Osteocyte (in vitro differentiated cells): ENCODE measurements at regions not wholly inside any gene's neighbourhood (a gene's known extent, or its start where the extent isn't known, plus 50 kb on each side); places are given as distances from the start of the nearest gene placed in this dataset.

ENCODE experiments used
- DNase-seq: peaks from one replicate; pipeline ENCODE4 v3.0.0; 2021; ENCODE audit warnings: mixed read lengths; ENCODE audit not compliant: unreplicated experiment; ENCODE audit errors: extremely low spot score
- H3K27ac Mint-ChIP-seq: one replicate; pipeline ENCODE4 v1.8.0; 2021; ENCODE audit warnings: mild to moderate bottlenecking, mixed read lengths; ENCODE audit not compliant: unreplicated experiment
- H3K27me3 Mint-ChIP-seq: one replicate; pipeline ENCODE4 v1.8.0; 2021; ENCODE audit warnings: mixed read lengths; ENCODE audit not compliant: unreplicated experiment
- H3K36me3 Mint-ChIP-seq: one replicate; pipeline ENCODE4 v1.8.0; 2021; ENCODE audit warnings: mixed read lengths; ENCODE audit not compliant: unreplicated experiment
- H3K4me1 Mint-ChIP-seq: one replicate; pipeline ENCODE4 v1.8.0; 2021; ENCODE audit warnings: mixed read lengths; ENCODE audit not compliant: unreplicated experiment
- H3K4me3 Mint-ChIP-seq: one replicate; pipeline ENCODE4 v1.8.0; 2021; ENCODE audit warnings: mild to moderate bottlenecking, moderate library complexity, mixed read lengths; ENCODE audit not compliant: unreplicated experiment
- H3K9me3 Mint-ChIP-seq: one replicate; pipeline ENCODE4 v1.8.0; 2021; ENCODE audit warnings: mixed read lengths; ENCODE audit not compliant: unreplicated experiment
- TF ChIP-seq, protein P1 (sequence below): fragments of 200-600 bp; sonication (generic); IDR thresholded peaks from 2 replicates; pipeline ENCODE4 v1.5.0; 2021; ENCODE audit warnings: antibody characterized with exemption, mild to moderate bottlenecking, moderate library complexity

DNA sequence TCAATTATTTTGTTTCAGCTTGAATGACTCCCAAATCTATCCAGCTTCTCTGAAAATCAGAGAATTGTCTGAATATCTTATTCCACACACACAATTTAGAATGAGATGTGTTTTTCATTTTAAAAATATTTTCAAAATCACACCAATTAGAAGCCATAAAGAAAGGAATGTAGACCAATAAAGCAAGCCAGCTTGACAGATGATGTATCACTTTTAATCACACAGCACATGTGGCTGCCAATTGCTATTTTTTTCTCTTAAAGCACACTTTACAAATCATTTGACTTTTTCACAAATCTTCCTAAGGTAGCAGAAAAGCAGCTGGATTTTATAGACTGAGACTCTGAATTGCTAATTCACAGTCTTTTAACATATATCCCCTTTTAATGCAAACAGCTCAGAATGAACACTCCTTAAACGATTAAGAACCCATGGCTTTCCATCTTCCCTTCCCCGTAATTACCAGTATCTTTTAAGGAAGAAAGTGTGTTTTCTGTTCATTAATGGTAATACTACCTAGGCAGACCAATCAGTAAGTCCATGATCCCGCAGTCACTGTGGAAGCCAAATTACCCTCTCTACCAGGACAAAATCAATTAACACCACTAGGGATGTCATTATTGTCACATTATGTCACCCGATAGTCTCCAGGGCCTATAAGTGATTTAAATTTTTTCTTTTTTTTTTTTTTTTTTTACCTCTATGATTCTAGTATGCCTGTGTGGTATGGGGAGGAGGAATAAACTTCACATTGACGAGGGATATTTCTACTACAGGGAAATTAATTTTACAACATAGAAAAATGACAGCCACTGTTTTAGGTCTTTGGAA, 250.0 kb upstream of the VEPH1 start:
- TF ChIP-seq, protein P1, sequence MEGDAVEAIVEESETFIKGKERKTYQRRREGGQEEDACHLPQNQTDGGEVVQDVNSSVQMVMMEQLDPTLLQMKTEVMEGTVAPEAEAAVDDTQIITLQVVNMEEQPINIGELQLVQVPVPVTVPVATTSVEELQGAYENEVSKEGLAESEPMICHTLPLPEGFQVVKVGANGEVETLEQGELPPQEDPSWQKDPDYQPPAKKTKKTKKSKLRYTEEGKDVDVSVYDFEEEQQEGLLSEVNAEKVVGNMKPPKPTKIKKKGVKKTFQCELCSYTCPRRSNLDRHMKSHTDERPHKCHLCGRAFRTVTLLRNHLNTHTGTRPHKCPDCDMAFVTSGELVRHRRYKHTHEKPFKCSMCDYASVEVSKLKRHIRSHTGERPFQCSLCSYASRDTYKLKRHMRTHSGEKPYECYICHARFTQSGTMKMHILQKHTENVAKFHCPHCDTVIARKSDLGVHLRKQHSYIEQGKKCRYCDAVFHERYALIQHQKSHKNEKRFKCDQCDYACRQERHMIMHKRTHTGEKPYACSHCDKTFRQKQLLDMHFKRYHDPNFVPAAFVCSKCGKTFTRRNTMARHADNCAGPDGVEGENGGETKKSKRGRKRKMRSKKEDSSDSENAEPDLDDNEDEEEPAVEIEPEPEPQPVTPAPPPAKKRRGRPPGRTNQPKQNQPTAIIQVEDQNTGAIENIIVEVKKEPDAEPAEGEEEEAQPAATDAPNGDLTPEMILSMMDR = no peak
- no peaks in the 10 kb centered on the region for H3K36me3 Mint-ChIP-seq
- H3K27ac Mint-ChIP-seq = no peak overlapping the region
- peaks cover 51% of the 10 kb centered on the region for H3K27me3 Mint-ChIP-seq
- H3K4me3 Mint-ChIP-seq = no peak overlapping the region
- H3K9me3 Mint-ChIP-seq = peaks cover 11% of the 10 kb centered on the region
- DNase-seq = no peak
- H3K4me1 Mint-ChIP-seq = no peaks in the 10 kb centered on the region

DNA sequence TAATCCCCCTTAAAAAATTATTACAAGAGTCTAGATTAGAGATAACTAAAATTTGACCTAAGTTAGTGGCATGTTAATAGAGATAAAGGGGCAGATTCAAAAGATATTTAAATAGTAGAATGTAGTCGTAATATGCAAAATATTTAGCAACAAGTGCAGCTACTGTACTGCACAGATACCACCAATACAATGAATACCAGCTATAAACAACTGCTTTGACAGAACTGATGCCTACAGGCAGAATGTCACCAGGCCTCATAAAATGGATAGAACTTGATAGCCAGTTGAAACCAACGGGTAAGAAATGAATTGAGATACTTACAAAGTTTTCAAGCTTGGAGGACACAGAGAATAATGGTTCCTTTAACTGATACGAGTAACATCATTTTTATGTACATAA, 249.3 kb upstream of the VEPH1 start:
- Mint-ChIP-seq H3K9me3 (peaks cover 11% of the 10 kb centered on the region), H3K4me3 (no peak overlapping the region), H3K36me3 (no peaks in the 10 kb centered on the region), H3K27me3 (peaks cover 48% of the 10 kb centered on the region), H3K4me1 (no peaks in the 10 kb centered on the region), H3K27ac (no peak overlapping the region)
- TF ChIP-seq, protein P1 = no peak
- no peak for DNase-seq

DNA sequence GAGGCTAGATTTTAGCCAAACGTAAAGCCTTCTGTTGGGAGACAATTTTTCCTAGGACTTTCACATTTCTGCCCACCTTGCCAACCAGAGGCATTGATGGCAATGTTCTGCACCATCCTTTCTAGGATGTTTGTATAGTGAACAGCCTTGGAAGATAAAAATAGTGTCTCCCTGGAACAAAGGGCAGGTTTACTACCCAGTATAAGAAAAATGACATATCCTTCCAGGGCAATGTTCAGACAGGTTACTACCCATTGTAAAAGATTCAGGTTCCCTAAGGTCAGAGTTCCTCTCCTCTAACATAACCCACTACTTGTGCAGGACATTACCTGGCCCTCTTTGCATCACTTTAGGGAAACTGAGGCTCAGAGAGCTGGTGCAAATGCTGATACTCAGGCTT, 248.2 kb upstream of the VEPH1 start:
- H3K4me1 Mint-ChIP-seq = no peaks in the 10 kb centered on the region
- peaks cover 48% of the 10 kb centered on the region for H3K27me3 Mint-ChIP-seq
- TF ChIP-seq, protein P1 = no peak
- no peaks in the 10 kb centered on the region for H3K36me3 Mint-ChIP-seq
- H3K27ac Mint-ChIP-seq = no peak overlapping the region
- DNase-seq = no peak
- H3K4me3 Mint-ChIP-seq = no peak overlapping the region
- peaks cover 11% of the 10 kb centered on the region for H3K9me3 Mint-ChIP-seq

- TF ChIP-seq, protein P1 = no peak
- no peak for DNase-seq
- peaks cover 25% of the 10 kb centered on the region for H3K27me3 Mint-ChIP-seq
- no peak overlapping the region for H3K4me3 Mint-ChIP-seq
- no peak overlapping the region for H3K27ac Mint-ChIP-seq
- peaks cover 26% of the 10 kb centered on the region for H3K9me3 Mint-ChIP-seq
- H3K4me1 Mint-ChIP-seq = no peaks in the 10 kb centered on the region
- H3K36me3 Mint-ChIP-seq = no peaks in the 10 kb centered on the region
Measured at GRCh38 chr3:157746391-157746790, 243.2 kb upstream of the VEPH1 start.

- no peaks in the 10 kb centered on the region for H3K4me1 Mint-ChIP-seq
- TF ChIP-seq, protein P1 = no peak
- H3K4me3 Mint-ChIP-seq = no peak overlapping the region
- DNase-seq = no peak
- H3K9me3 Mint-ChIP-seq = peaks cover 15% of the 10 kb centered on the region
- no peaks in the 10 kb centered on the region for H3K36me3 Mint-ChIP-seq
- peaks cover 15% of the 10 kb centered on the region for H3K27me3 Mint-ChIP-seq
- H3K27ac Mint-ChIP-seq = no peak overlapping the region
Measured at GRCh38 chr3:157741607-157742006, 238.4 kb upstream of the VEPH1 start.
